ENCODE measurements at regions not wholly inside any gene's neighbourhood (a gene's known extent, or its start where the extent isn't known, plus 50 kb on each side); places are given as distances from the start of the nearest gene placed in this dataset.

GRCh38 chr1:172960454-172961208 lies 90.1 kb downstream of the TNFSF18 start:
- no peaks in the 10 kb centered on the region for H3K9me3 ChIP-seq (ENCODE audit: control insufficient read depth in 2 of 3, insufficient read depth in 1 of 3, low read length in 3 of 3)
- H3K9ac ChIP-seq (ENCODE audit: low read length in 3 of 3), result no peak overlapping the region
- peak; percentile 96 for FAIRE-seq
- DNase-seq, result no peak
- H3K4me1 ChIP-seq (ENCODE audit: control insufficient read depth in 2 of 3, insufficient read depth in 2 of 3, low read depth in 1 of 3, low read length in 3 of 3), result peaks cover 0 to 5% (median 2%) of the 10 kb centered on the region in 3 donors
- no peaks in the 10 kb centered on the region for H3K36me3 ChIP-seq (ENCODE audit: control insufficient read depth in 2 of 3, insufficient read depth in 3 of 3, low read length in 3 of 3)
- H3K4me3 ChIP-seq (ENCODE audit: low read length in 3 of 3), result no peak overlapping the region
- H3K27me3 ChIP-seq (ENCODE audit: control insufficient read depth, insufficient read depth, low read length), result no peaks in the 10 kb centered on the region
- H3K27ac ChIP-seq (ENCODE audit: low read depth in 2 of 2, low read length in 2 of 2), result peak overlapping the region in 1 of 2 donors; percentile 23
- intact Hi-C loops (cut with DNase I), result no loop called here
- TF ChIP-seq CTCF (IDR thresholded peaks at IDR 0.05; ENCODE audit: borderline replicate concordance, extremely low read depth, insufficient read depth), result no peak

GRCh38 chr1:172964864-172965263 lies 85.9 kb downstream of the TNFSF18 start:
- no peak for DNase-seq
- no peaks in the 10 kb centered on the region for H3K27me3 ChIP-seq (ENCODE audit: control insufficient read depth, insufficient read depth, low read length)
- H3K27ac ChIP-seq (ENCODE audit: low read depth in 2 of 2, low read length in 2 of 2), result no peak overlapping the region
- no peak for FAIRE-seq
- no peaks in the 10 kb centered on the region for H3K9me3 ChIP-seq (ENCODE audit: control insufficient read depth in 2 of 3, insufficient read depth in 1 of 3, low read length in 3 of 3)
- H3K4me1 ChIP-seq (ENCODE audit: control insufficient read depth in 2 of 3, insufficient read depth in 2 of 3, low read depth in 1 of 3, low read length in 3 of 3), result peaks cover 0 to 5% (median 2%) of the 10 kb centered on the region in 3 donors
- no peaks in the 10 kb centered on the region for H3K36me3 ChIP-seq (ENCODE audit: control insufficient read depth in 2 of 3, insufficient read depth in 3 of 3, low read length in 3 of 3)
- H3K4me3 ChIP-seq (ENCODE audit: low read length in 3 of 3), result no peak overlapping the region
- no peak for TF ChIP-seq CTCF (IDR thresholded peaks at IDR 0.05; ENCODE audit: borderline replicate concordance, extremely low read depth, insufficient read depth)
- H3K9ac ChIP-seq (ENCODE audit: low read length in 3 of 3), result no peak overlapping the region
- intact Hi-C loops (cut with DNase I), result no loop called here

- no peak for FAIRE-seq
- intact Hi-C loops (cut with DNase I), result no loop called here
- H3K27me3 ChIP-seq (ENCODE audit: control insufficient read depth, insufficient read depth, low read length), result no peaks in the 10 kb centered on the region
Measured at GRCh38 chr1:172966844-172967540, 83.7 kb downstream of the TNFSF18 start.

More at GRCh38 chr1:172966844-172967540, 83.7 kb downstream of the TNFSF18 start:
- no peak overlapping the region for H3K27ac ChIP-seq (ENCODE audit: low read depth in 2 of 2, low read length in 2 of 2)
- H3K9me3 ChIP-seq (ENCODE audit: control insufficient read depth in 2 of 3, insufficient read depth in 1 of 3, low read length in 3 of 3), result no peaks in the 10 kb centered on the region
- H3K9ac ChIP-seq (ENCODE audit: low read length in 3 of 3), result no peak overlapping the region
- peaks cover 0 to 5% (median 3%) of the 10 kb centered on the region in 3 donors for H3K4me1 ChIP-seq (ENCODE audit: control insufficient read depth in 2 of 3, insufficient read depth in 2 of 3, low read depth in 1 of 3, low read length in 3 of 3)
- TF ChIP-seq CTCF (IDR thresholded peaks at IDR 0.05; ENCODE audit: borderline replicate concordance, extremely low read depth, insufficient read depth), result no peak
- no peak for DNase-seq
- no peak overlapping the region for H3K4me3 ChIP-seq (ENCODE audit: low read length in 3 of 3)
- no peaks in the 10 kb centered on the region for H3K36me3 ChIP-seq (ENCODE audit: control insufficient read depth in 2 of 3, insufficient read depth in 3 of 3, low read length in 3 of 3)
